Fibroblast of skin of left biceps (primary cell): ENCODE measurements at regions not wholly inside any gene's neighbourhood (a gene's known extent, or its start where the extent isn't known, plus 50 kb on each side); places are given as distances from the start of the nearest gene placed in this dataset.

Experiments
- DNase-seq, 2 experiments: peaks; one replicate each; pipeline ENCODE4 v3.0.0-alpha.2; 2013; ENCODE audit warnings: low read depth in 2 of 2

- no peak for DNase-seq
These were observed 60.3 kb upstream of the FAM20A start for GRCh38 chr17:68661265-68662036.

GRCh38 chr17:68660302-68660701, 59.1 kb upstream of the FAM20A start:
- DNase-seq = no peak

GRCh38 chr17:68658999-68659780, 58.0 kb upstream of the FAM20A start:
- no peak for DNase-seq

- DNase-seq = no peak
These were observed 56.4 kb upstream of the FAM20A start for GRCh38 chr17:68657576-68657975.

- DNase-seq = no peak
These were observed 56.0 kb upstream of the FAM20A start for GRCh38 chr17:68657166-68657565.

- no peak for DNase-seq
These were observed 55.5 kb upstream of the FAM20A start for GRCh38 chr17:68656666-68657065.
